Body of pancreas (tissue), 4 donors: ENCODE measurements at regions not wholly inside any gene's neighbourhood (a gene's known extent, or its start where the extent isn't known, plus 50 kb on each side); places are given as distances from the start of the nearest gene placed in this dataset.

ENCODE experiments used
- ATAC-seq: fragments of 150-250 bp; one replicate; pipeline ENCODE4 v1.9.1; 2016
- DNase-seq, 4 donors: peaks; one replicate each; pipeline ENCODE4 v3.0.0-alpha.2; 2019
- H3K27ac ChIP-seq, 4 donors: fragments of 200-600 bp; sonication (generic); 1 replicate in 3 of 4; 2 replicates in 1 of 4; pipeline versions ENCODE4 v1.5.1 to v1.6.1; 2016 to 2019; ENCODE audit warnings: mild to moderate bottlenecking in 1 of 4, mixed read lengths in 1 of 4, moderate library complexity in 1 of 4
- H3K27me3 ChIP-seq, 2 donors: fragments of 200-600 bp; sonication (generic); one replicate each; pipeline ENCODE4 v1.6.0; 2016; ENCODE audit warnings: mild to moderate bottlenecking in 1 of 2
- H3K36me3 ChIP-seq, 2 donors: fragments of 200-600 bp; sonication (generic); replicated peaks in 1 of 2; 2 replicates each; pipeline ENCODE4 v1.5.1; 2016; ENCODE audit warnings: low read depth in 2 of 2; ENCODE audit not compliant: insufficient read depth in 1 of 2
- H3K4me1 ChIP-seq: fragments of 200-600 bp; sonication (generic); one replicate; pipeline ENCODE4 v1.6.0; 2016
- H3K4me3 ChIP-seq, 2 donors: fragments of 200-600 bp; sonication (generic); 1 replicate in 1 of 2; 2 replicates in 1 of 2; pipeline ENCODE4 v1.5.1; 2016 to 2019
- H3K9me3 ChIP-seq, 3 donors: fragments of 200-600 bp; sonication (generic); 1 replicate in 2 of 3; 2 replicates in 1 of 3; pipeline ENCODE4 v1.5.1; 2016
- POLR2A ChIP-seq, 3 donors: fragments of 450-650 bp; IDR thresholded peaks; one replicate each; pipeline ENCODE4 v1.6.1; 2016; ENCODE audit warnings: antibody characterized with exemption in 3 of 3, mild to moderate bottlenecking in 2 of 3
- WGBS, 2 donors: methylation state at CpG; one replicate each; pipeline ENCODE4 v1.1.5; 2017; 5-methylcytosine and 5-hydroxymethylcytosine counted together
- intact Hi-C: fragments of 100-400 bp; cut with DNase I; formaldehyde crosslinking; loops from one replicate; pipeline ENCODE4 v1.15.1; 2023
- TF ChIP-seq, protein P1 (sequence below), 7 experiments: fragments of 450-650 bp in 4 of 7; fragments of 200-600 bp in 3 of 7; sonication (generic) in 3 of 7; IDR thresholded peaks; one replicate each; pipeline ENCODE4 v1.5.1; 2016 to 2019; ENCODE audit warnings: antibody characterized with exemption in 7 of 7

DNA sequence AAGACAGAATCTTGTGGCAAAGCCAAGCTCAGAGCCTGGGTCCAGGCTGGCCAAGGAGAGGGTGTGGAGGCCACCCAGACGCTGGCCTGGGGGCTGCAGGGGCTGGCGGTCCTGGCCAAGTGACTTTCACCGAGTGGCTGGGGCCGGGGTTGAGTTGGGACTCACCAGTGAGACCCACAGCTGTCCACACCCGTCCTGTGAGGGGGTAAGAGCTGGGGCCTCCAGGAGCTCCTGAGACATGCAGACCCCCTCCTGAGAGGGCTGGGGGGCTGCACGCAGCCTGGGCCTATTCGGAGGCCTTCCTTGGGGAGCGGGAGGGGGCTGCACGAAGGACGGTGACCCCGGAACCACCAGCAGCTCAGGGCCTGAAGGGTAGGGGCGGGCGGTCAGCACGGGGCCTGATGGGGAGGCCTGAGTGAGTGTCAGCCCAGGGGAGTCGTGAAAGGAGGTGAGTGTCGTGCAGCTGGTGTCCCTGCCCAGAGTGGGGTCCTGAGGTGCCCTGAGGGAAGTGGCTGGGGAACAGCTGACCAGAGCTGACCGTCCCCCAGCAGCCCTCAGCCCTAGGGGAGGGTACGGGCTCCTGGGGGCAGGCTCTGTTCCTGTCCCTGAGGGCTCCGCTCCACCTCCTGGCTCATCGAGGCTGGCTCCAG lies 100.9 kb downstream of the FOXL3 start:
- H3K4me3 ChIP-seq = no peak overlapping the region
- no peak for ATAC-seq
- WGBS, 2 donors = 94 to 95% methylated on average over 10 to 20 of the region's 20 CpGs
- TF ChIP-seq, protein P1, sequence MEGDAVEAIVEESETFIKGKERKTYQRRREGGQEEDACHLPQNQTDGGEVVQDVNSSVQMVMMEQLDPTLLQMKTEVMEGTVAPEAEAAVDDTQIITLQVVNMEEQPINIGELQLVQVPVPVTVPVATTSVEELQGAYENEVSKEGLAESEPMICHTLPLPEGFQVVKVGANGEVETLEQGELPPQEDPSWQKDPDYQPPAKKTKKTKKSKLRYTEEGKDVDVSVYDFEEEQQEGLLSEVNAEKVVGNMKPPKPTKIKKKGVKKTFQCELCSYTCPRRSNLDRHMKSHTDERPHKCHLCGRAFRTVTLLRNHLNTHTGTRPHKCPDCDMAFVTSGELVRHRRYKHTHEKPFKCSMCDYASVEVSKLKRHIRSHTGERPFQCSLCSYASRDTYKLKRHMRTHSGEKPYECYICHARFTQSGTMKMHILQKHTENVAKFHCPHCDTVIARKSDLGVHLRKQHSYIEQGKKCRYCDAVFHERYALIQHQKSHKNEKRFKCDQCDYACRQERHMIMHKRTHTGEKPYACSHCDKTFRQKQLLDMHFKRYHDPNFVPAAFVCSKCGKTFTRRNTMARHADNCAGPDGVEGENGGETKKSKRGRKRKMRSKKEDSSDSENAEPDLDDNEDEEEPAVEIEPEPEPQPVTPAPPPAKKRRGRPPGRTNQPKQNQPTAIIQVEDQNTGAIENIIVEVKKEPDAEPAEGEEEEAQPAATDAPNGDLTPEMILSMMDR (IDR thresholded peaks at IDR 0.05) = no peak
- TF ChIP-seq POLR2A (IDR thresholded peaks at IDR 0.05) = no peak
- DNase-seq = peak in 2 of 4 donors; percentile 7 to 8
- H3K27me3 ChIP-seq = no peaks in the 10 kb centered on the region
- no peaks in the 10 kb centered on the region for H3K4me1 ChIP-seq
- H3K9me3 ChIP-seq = peaks cover 0 to 7% (median 0%) of the 10 kb centered on the region in 3 donors
- intact Hi-C loops = no loop called here
- no peaks in the 10 kb centered on the region for H3K36me3 ChIP-seq
- H3K27ac ChIP-seq = no peak overlapping the region

DNA sequence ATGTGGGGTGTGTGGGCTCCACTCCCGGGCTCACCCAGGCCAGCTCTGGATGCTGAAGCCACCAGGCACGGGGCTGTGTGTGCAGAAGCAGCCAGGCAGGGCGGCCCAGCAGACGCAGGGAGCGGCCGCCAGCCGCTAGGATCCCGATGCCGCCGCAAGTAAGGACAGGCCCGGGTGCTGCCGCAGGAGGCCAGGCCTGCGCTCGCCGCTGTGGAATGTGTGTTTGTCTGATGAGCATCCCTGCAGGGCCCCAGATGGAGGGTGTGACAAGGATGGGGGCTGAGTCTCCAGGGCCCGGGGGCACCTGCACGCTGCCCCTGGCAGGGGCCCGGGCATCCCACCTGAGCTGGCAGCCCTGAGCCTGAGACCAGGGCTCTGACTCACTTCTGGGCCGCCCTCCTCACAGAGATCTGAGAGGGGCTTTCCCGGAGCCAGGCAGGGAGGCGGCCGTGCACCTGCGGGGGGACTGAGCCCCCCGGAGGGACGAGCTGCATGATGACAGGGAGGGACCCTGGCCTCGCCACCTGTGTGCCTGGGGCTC lies 101.5 kb downstream of the FOXL3 start:
- Histone ChIP-seq H3K9me3 (peaks cover 0 to 7% (median 0%) of the 10 kb centered on the region in 3 donors), H3K4me3 (no peak overlapping the region), H3K36me3 (no peaks in the 10 kb centered on the region), H3K4me1 (no peaks in the 10 kb centered on the region), H3K27me3 (no peaks in the 10 kb centered on the region), H3K27ac (no peak overlapping the region)
- 92% methylated on average over 14 of the region's 26 CpGs; no CpG with 5 or more reads in 1 of the 2 donors for WGBS, 2 donors
- ATAC-seq (no peak), DNase-seq (peak in 1 of 4 donors; percentile 7)
- intact Hi-C loops = no loop called here
- TF ChIP-seq, protein P1 (IDR thresholded peaks at IDR 0.05) = no peak
- no peak for TF ChIP-seq POLR2A (IDR thresholded peaks at IDR 0.05)

DNA sequence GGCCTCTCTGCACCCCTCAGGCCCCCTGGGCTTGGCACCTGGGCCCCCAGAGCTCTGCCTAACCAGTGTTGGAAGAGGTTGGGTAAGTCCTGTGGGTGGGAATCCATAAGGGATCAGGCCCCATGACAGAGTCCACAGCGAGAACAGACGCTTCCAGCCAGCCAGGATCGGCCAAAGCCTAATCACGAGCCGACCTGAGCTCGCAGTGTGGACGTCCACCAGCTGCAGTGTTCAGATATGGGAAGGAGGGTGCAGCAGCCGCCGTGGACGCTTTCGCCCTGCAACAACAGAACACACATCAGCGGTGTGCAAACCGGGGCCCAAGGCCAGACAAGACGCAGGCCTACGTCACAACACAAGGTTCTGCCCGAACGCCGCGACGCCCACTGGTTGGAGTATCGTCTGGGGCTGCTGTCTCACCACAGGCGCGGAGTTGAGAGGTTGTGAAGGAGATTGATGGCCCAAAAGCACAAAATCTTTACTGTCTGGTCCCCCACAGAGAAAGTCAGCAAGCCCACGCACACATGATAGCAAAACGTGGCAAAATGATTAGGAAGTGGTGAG lies 102.1 kb downstream of the FOXL3 start:
- DNase-seq = peak in 1 of 4 donors; percentile 7
- TF ChIP-seq, protein P1 (IDR thresholded peaks at IDR 0.05) = no peak
- no peak for TF ChIP-seq POLR2A (IDR thresholded peaks at IDR 0.05)
- Histone ChIP-seq H3K9me3 (peaks cover 0 to 11% (median 0%) of the 10 kb centered on the region in 3 donors), H3K27ac (no peak overlapping the region), H3K4me3 (no peak overlapping the region), H3K4me1 (no peaks in the 10 kb centered on the region), H3K36me3 (no peaks in the 10 kb centered on the region), H3K27me3 (no peaks in the 10 kb centered on the region)
- 93 to 95% methylated on average over 16 to 25 of the region's 25 CpGs for WGBS, 2 donors
- intact Hi-C loops = no loop called here
- ATAC-seq = no peak

DNA sequence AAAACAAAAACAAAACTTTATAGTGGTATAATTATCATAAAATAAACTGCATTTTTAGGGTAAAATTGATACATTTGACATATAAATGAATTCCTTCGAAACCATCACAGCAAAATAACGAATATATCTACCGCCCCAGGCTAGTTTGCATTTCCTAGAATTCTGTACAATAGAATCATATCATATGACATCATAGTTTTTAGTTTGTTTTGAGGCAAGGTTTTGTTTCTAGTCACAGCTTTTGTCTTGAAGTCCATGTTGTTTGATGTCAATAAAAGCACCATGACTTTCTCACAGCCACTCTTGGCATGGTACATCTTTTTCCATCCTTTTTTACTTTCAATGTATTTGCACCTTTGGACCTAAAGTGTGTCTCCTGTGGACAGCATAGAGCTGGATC lies 102.9 kb downstream of the FOXL3 start:
- no peaks in the 10 kb centered on the region for H3K36me3 ChIP-seq
- DNase-seq (no peak), ATAC-seq (no peak)
- no peak overlapping the region for H3K27ac ChIP-seq
- WGBS, 2 donors = 87 to 88% methylated on average over 3 of the region's 3 CpGs
- H3K4me3 ChIP-seq = no peak overlapping the region
- no peaks in the 10 kb centered on the region for H3K27me3 ChIP-seq
- intact Hi-C loops = no loop called here
- no peaks in the 10 kb centered on the region for H3K4me1 ChIP-seq
- no peak for TF ChIP-seq POLR2A (IDR thresholded peaks at IDR 0.05)
- TF ChIP-seq, protein P1 (IDR thresholded peaks at IDR 0.05) = no peak
- peaks cover 0 to 11% (median 0%) of the 10 kb centered on the region in 3 donors for H3K9me3 ChIP-seq
